ENCODE measurements at regions not wholly inside any gene's neighbourhood (a gene's known extent, or its start where the extent isn't known, plus 50 kb on each side); places are given as distances from the start of the nearest gene placed in this dataset.

GRCh38 chr7:33691180-33691579 is 214.2 kb upstream of the BMPER start (continued):
- no peak for TF ChIP-seq HMG20A (CRISPR knock-in tag; IDR thresholded peaks at IDR 0.05; ENCODE audit: borderline replicate concordance)
- TF ChIP-seq CREBL2 (CRISPR knock-in tag; IDR thresholded peaks at IDR 0.05; ENCODE audit: borderline replicate concordance), result no peak
- TF ChIP-seq ZNF556 (CRISPR knock-in tag; IDR thresholded peaks at IDR 0.05; ENCODE audit: borderline replicate concordance), result no peak
- no peak for TF ChIP-seq SNRNP70 (IDR thresholded peaks at IDR 0.05; ENCODE audit: low read depth, low read length)
- no peak for TF ChIP-seq MED13 (CRISPR knock-in tag; IDR thresholded peaks at IDR 0.05)
- TF ChIP-seq HOXD1 (CRISPR knock-in tag; IDR thresholded peaks at IDR 0.05), result no peak

- in situ Hi-C loops (cut with HindIII; ENCODE audit: extremely low pct_ligation_motif_present, low pct_unique_long_range_greater_than_20kb) (no loop called here), intact Hi-C loops (cut with micrococcal nuclease; ENCODE audit: unreplicated experiment) (no loop called here)
- no peaks in the 10 kb centered on the region for H3K27me3 ChIP-seq (ENCODE audit: control insufficient read depth in 1 of 2, insufficient read depth in 2 of 2, low read length in 2 of 2)
- no peak overlapping the region for H3K27ac ChIP-seq (ENCODE audit: extremely low read length, insufficient read depth, low read length)
- POLR2A ChIA-PET, result no interaction called here
- CTCF ChIA-PET (ENCODE audit: low intra/inter-chr PET ratio, low total read pairs), result no interaction called here
- no peaks in the 10 kb centered on the region for H4K20me1 ChIP-seq (ENCODE audit: insufficient read depth, low read length)
- H2AFZ ChIP-seq (ENCODE audit: low read length), result no peak overlapping the region
- H3K4me2 ChIP-seq (ENCODE audit: low read depth, low read length), result no peak overlapping the region
- H3K4me1 ChIP-seq (ENCODE audit: insufficient read depth, low read length), result peaks cover 7% of the 10 kb centered on the region
- no peaks in the 10 kb centered on the region for H3K79me2 ChIP-seq (ENCODE audit: insufficient read depth, low read length)
- FAIRE-seq, result no peak
- H3K4me3 ChIP-seq (replicated peaks in 1 of 3; ENCODE audit: insufficient read depth in 1 of 3, low read depth in 2 of 3, low read length in 3 of 3), result no peak overlapping the region
- H3K9me3 ChIP-seq (ENCODE audit: low read length), result no peaks in the 10 kb centered on the region
- TF ChIP-seq ZFP36L2 (CRISPR knock-in tag; IDR thresholded peaks at IDR 0.05) (no peak), JARID2 (CRISPR knock-in tag; IDR thresholded peaks at IDR 0.05; ENCODE audit: insufficient replicate concordance) (no peak), MED8 (CRISPR knock-in tag; IDR thresholded peaks at IDR 0.05; ENCODE audit: insufficient replicate concordance) (no peak), ZNF124 (CRISPR knock-in tag; IDR thresholded peaks at IDR 0.05) (no peak)
- WGBS (ENCODE audit: low lambda C conversion rate), result 43% methylated on average over 4 of the region's 4 CpGs
- DNase-seq (ENCODE audit: low spot score), result no peak
- no peak for ATAC-seq
- BruUV-seq (replicated peaks), result no TSS peak
- H3K36me3 ChIP-seq (replicated peaks in 1 of 2; ENCODE audit: control insufficient read depth in 1 of 2, insufficient read depth in 2 of 2, low read length in 2 of 2), result no peaks in the 10 kb centered on the region
- no peak overlapping the region for H3K9ac ChIP-seq (ENCODE audit: insufficient read depth, low read depth, low read length)
Measured at GRCh38 chr7:33692956-33693355, 212.4 kb upstream of the BMPER start.

All from HepG2 (cell line).